ENCODE measurements at regions not wholly inside any gene's neighbourhood (a gene's known extent, or its start where the extent isn't known, plus 50 kb on each side); places are given as distances from the start of the nearest gene placed in this dataset.

GRCh38 chr7:156005202-156005691 is 193.0 kb upstream of the SHH start:
- TF ChIP-seq CTCF (IDR thresholded peaks at IDR 0.05; ENCODE audit: low read depth, low read length, missing input control), result no peak
- no peak for TF ChIP-seq RAD21 (IDR thresholded peaks at IDR 0.05)
- TF ChIP-seq RXRA (IDR thresholded peaks at IDR 0.05), result no peak
- no peak for TF ChIP-seq TAF1 (conservative IDR thresholded peaks at IDR 0.05)
- no peak for TF ChIP-seq YY1 (IDR thresholded peaks at IDR 0.05)
- no peak for TF ChIP-seq GABPA (IDR thresholded peaks at IDR 0.05 in 1 of 2, conservative IDR thresholded peaks at IDR 0.05 in 1 of 2)
- no peak for TF ChIP-seq REST (IDR thresholded peaks at IDR 0.05)
- TF ChIP-seq ATF3 (IDR thresholded peaks at IDR 0.05), result no peak
- TF ChIP-seq EGR1 (IDR thresholded peaks at IDR 0.05; ENCODE audit: low read depth in 2 of 2), result no peak
- no peak for TF ChIP-seq ZBTB33 (IDR thresholded peaks at IDR 0.05)
- no peak for TF ChIP-seq MAX (IDR thresholded peaks at IDR 0.05)
- no peak for TF ChIP-seq JUND (IDR thresholded peaks at IDR 0.05)
